ENCODE measurements at regions not wholly inside any gene's neighbourhood (a gene's known extent, or its start where the extent isn't known, plus 50 kb on each side); places are given as distances from the start of the nearest gene placed in this dataset.

- Histone ChIP-seq H3K4me3 (no peak overlapping the region), H3K9me3 (no peaks in the 10 kb centered on the region), H3K27me3 (ENCODE audit: insufficient read depth in 3 of 3, low read length in 2 of 3) (no peaks in the 10 kb centered on the region), H3K27ac (no peak overlapping the region), H3K36me3 (ENCODE audit: insufficient read depth in 1 of 2, low read depth in 1 of 2) (no peaks in the 10 kb centered on the region), H3K4me1 (no peaks in the 10 kb centered on the region)
- intact Hi-C loops (cut with DNase I): no loop called here
- no peak for ATAC-seq
- no peak for DNase-seq
- 69 to 81% (median 75%) methylated on average over 6 of the region's 6 CpGs for WGBS, 3 donors
- TF ChIP-seq CTCF (IDR thresholded peaks at IDR 0.05): no peak
Observed at GRCh38 chr2:133732982-133733900, 165.0 kb upstream of the NCKAP5 start.

- ATAC-seq: no peak
- Histone ChIP-seq H3K4me1 (no peaks in the 10 kb centered on the region), H3K27me3 (ENCODE audit: insufficient read depth in 3 of 3, low read length in 2 of 3) (no peaks in the 10 kb centered on the region), H3K4me3 (no peak overlapping the region), H3K9me3 (no peaks in the 10 kb centered on the region), H3K27ac (no peak overlapping the region), H3K36me3 (ENCODE audit: insufficient read depth in 1 of 2, low read depth in 1 of 2) (no peaks in the 10 kb centered on the region)
- 84 to 95% (median 88%) methylated on average over 2 of the region's 2 CpGs for WGBS, 3 donors
- DNase-seq: no peak
- intact Hi-C loops (cut with DNase I): no loop called here
- no peak for TF ChIP-seq CTCF (IDR thresholded peaks at IDR 0.05)
Observed at GRCh38 chr2:133733901-133734255, 165.6 kb upstream of the NCKAP5 start.

- no peak overlapping the region for H3K27ac ChIP-seq
- H3K27me3 ChIP-seq (ENCODE audit: insufficient read depth in 3 of 3, low read length in 2 of 3): no peaks in the 10 kb centered on the region
- DNase-seq (no peak), ATAC-seq (no peak)
- H3K4me1 ChIP-seq: no peaks in the 10 kb centered on the region
- no peak for TF ChIP-seq CTCF (IDR thresholded peaks at IDR 0.05)
- 61 to 75% (median 71%) methylated on average over 3 of the region's 3 CpGs for WGBS, 3 donors
- no peak overlapping the region for H3K4me3 ChIP-seq
- no peaks in the 10 kb centered on the region for H3K36me3 ChIP-seq (ENCODE audit: insufficient read depth in 1 of 2, low read depth in 1 of 2)
- intact Hi-C loops (cut with DNase I): no loop called here
- no peaks in the 10 kb centered on the region for H3K9me3 ChIP-seq
Observed at GRCh38 chr2:133734716-133735495, 166.6 kb upstream of the NCKAP5 start.

- TF ChIP-seq CTCF (IDR thresholded peaks at IDR 0.05): no peak
- H3K4me1 ChIP-seq: no peaks in the 10 kb centered on the region
- WGBS, 3 donors: 60 to 70% (median 68%) methylated on average over 4 of the region's 4 CpGs
- no peaks in the 10 kb centered on the region for H3K27me3 ChIP-seq (ENCODE audit: insufficient read depth in 3 of 3, low read length in 2 of 3)
- H3K9me3 ChIP-seq: no peaks in the 10 kb centered on the region
- H3K4me3 ChIP-seq: no peak overlapping the region
- no peak overlapping the region for H3K27ac ChIP-seq
- DNase-seq: no peak
- no peaks in the 10 kb centered on the region for H3K36me3 ChIP-seq (ENCODE audit: insufficient read depth in 1 of 2, low read depth in 1 of 2)
- intact Hi-C loops (cut with DNase I): no loop called here
- ATAC-seq: no peak
Observed at GRCh38 chr2:133736674-133737073, 168.4 kb upstream of the NCKAP5 start.

Data from psoas muscle (tissue), 7 donors.